GM21717 (cell line): ENCODE measurements at regions not wholly inside any gene's neighbourhood (a gene's known extent, or its start where the extent isn't known, plus 50 kb on each side); places are given as distances from the start of the nearest gene placed in this dataset.
"Not testable (repeated sequence)": the region's sequence is repeated elsewhere in the genome, so short reads cannot be mapped to it uniquely, and the experiment has no call there.

Experiments used
- ATAC-seq: cut with Tn5 transposase; IDR thresholded peaks from one replicate; pipeline ENCODE4 v1.9.1; 2021; ENCODE audit warnings: mild to moderate bottlenecking, moderate library complexity; ENCODE audit not compliant: unreplicated experiment

- ATAC-seq = no peak
These were observed 74.1 kb upstream of the PPP3CA start for GRCh38 chr4:101421386-101421785.

- ATAC-seq = no peak
These were observed 73.3 kb upstream of the PPP3CA start for GRCh38 chr4:101420661-101421060.

- ATAC-seq = peak; percentile 86
These were observed 72.2 kb upstream of the PPP3CA start for GRCh38 chr4:101419336-101420135.

- ATAC-seq = no peak
These were observed 71.1 kb upstream of the PPP3CA start for GRCh38 chr4:101418466-101418865.

GRCh38 chr4:101418055-101418454 lies 70.7 kb upstream of the PPP3CA start:
- ATAC-seq = peak; percentile 87

- ATAC-seq = no peak
These were observed 69.7 kb upstream of the PPP3CA start for GRCh38 chr4:101417046-101417445.

GRCh38 chr4:101415962-101416361 lies 68.6 kb upstream of the PPP3CA start:
- ATAC-seq = no peak

- no peak for ATAC-seq
These were observed 67.2 kb upstream of the PPP3CA start for GRCh38 chr4:101414496-101414895.

GRCh38 chr4:101411926-101412325 lies 64.6 kb upstream of the PPP3CA start:
- ATAC-seq = no peak

GRCh38 chr4:101411281-101411910 lies 64.1 kb upstream of the PPP3CA start:
- not testable (repeated sequence) for ATAC-seq

- no peak for ATAC-seq
These were observed 52.8 kb upstream of the PPP3CA start for GRCh38 chr4:101400096-101400495.

- ATAC-seq = no peak
These were observed 51.5 kb upstream of the PPP3CA start for GRCh38 chr4:101398807-101399206.
